ENCODE measurements at regions not wholly inside any gene's neighbourhood (a gene's known extent, or its start where the extent isn't known, plus 50 kb on each side); places are given as distances from the start of the nearest gene placed in this dataset.

GRCh38 chr18:44171301-44171700 lies 509.4 kb upstream of the SETBP1 start:
- no peak for DNase-seq

- DNase-seq: no peak
Observed at GRCh38 chr18:44175891-44176290, 504.8 kb upstream of the SETBP1 start.

GRCh38 chr18:44178476-44178875 lies 502.2 kb upstream of the SETBP1 start:
- no peak for DNase-seq

- no peak for DNase-seq
Observed at GRCh38 chr18:44179693-44180092, 501.0 kb upstream of the SETBP1 start.

GRCh38 chr18:44180683-44181082 lies 500.0 kb upstream of the SETBP1 start:
- DNase-seq: no peak

GRCh38 chr18:44181951-44182747 lies 498.5 kb upstream of the SETBP1 start:
- no peak for DNase-seq

GRCh38 chr18:44186001-44186400 lies 494.7 kb upstream of the SETBP1 start:
- DNase-seq: no peak

- DNase-seq: no peak
Observed at GRCh38 chr18:44187090-44187489, 493.6 kb upstream of the SETBP1 start.

GRCh38 chr18:44195394-44196140 lies 485.1 kb upstream of the SETBP1 start:
- DNase-seq: no peak

- DNase-seq: no peak
Observed at GRCh38 chr18:44197832-44198611, 482.7 kb upstream of the SETBP1 start.

GRCh38 chr18:44198612-44199284 lies 481.9 kb upstream of the SETBP1 start:
- no peak for DNase-seq

- no peak for DNase-seq
Observed at GRCh38 chr18:44213293-44213692, 467.4 kb upstream of the SETBP1 start.

GRCh38 chr18:44214396-44214795 lies 466.3 kb upstream of the SETBP1 start:
- no peak for DNase-seq

- DNase-seq: no peak
Observed at GRCh38 chr18:44216169-44216568, 464.5 kb upstream of the SETBP1 start.

- DNase-seq: no peak
Observed at GRCh38 chr18:44227501-44227900, 453.2 kb upstream of the SETBP1 start.

GRCh38 chr18:44229693-44230108 lies 451.0 kb upstream of the SETBP1 start:
- DNase-seq: no peak

- no peak for DNase-seq
Observed at GRCh38 chr18:44231936-44232335, 448.8 kb upstream of the SETBP1 start.

- no peak for DNase-seq
Observed at GRCh38 chr18:44232500-44232899, 448.2 kb upstream of the SETBP1 start.

GRCh38 chr18:44238454-44238853 lies 442.2 kb upstream of the SETBP1 start:
- no peak for DNase-seq

GRCh38 chr18:44238911-44239310 lies 441.8 kb upstream of the SETBP1 start:
- no peak for DNase-seq

- DNase-seq: no peak
Observed at GRCh38 chr18:44241020-44241419, 439.7 kb upstream of the SETBP1 start.

GRCh38 chr18:44245019-44245418 lies 435.7 kb upstream of the SETBP1 start:
- DNase-seq: no peak

GRCh38 chr18:44246001-44246400 lies 434.7 kb upstream of the SETBP1 start:
- DNase-seq: no peak
